ENCODE measurements at regions not wholly inside any gene's neighbourhood (a gene's known extent, or its start where the extent isn't known, plus 50 kb on each side); places are given as distances from the start of the nearest gene placed in this dataset.
A peak's percentile ranks its signal among the peaks of the same experiment; 100 is the strongest.
"Not testable (repeated sequence)": the region's sequence is repeated elsewhere in the genome, so short reads cannot be mapped to it uniquely, and the experiment has no call there.

- no peak for DNase-seq
Measured at GRCh38 chr3:66552846-66553245, 52.0 kb upstream of the LRIG1 start.

DNA sequence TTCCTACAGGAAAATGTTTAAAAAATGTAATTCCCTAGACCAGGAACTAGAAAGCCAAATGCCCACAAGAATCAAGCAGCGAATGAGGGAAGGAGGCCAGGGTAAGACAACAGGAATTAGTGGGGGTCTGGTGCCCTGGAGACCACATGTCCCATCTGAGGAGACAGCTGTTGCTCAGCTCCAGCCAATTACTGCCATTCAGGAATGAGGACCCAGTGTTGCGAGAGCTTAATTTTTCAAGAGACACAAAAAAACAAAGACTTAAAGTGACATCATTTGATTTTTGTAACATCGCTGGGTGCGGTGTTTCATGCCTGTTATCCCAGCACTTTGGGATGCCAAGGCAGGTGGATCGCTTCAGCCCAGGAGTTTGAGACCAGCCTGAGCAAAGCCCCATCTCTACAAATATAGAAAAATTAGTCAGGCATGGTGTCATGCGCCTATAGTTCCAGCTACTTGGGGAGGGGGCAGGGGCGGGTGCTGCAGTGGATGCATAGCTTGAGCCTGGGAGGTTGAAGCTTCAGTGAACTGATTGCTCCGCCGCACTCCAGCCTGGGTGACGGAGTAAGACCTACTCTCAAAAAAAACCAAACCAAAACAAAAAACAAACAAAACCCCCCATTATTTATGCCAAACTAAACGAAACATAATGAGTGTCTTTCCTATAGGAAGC, 52.8 kb upstream of the LRIG1 start:
- no peak for DNase-seq

DNA sequence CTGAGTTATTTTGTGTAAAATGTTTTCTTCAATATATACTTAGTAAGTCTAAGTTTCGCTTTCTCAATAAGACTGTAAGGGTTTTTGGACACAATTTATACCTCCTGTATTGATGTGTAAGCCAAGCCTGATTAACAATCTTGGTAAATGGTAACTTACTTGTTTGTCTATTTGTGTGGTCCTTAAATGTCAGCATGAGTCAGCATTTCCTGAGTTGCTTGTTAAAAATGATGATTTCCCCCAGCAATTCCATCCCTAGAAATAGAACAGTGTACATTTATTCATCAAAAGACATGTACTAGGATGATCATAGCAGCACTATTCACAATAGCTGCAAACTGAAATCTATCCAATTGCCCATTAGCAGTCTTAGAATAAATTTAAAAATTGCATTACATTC, 53.4 kb upstream of the LRIG1 start:
- DNase-seq: peak; percentile 8

DNA sequence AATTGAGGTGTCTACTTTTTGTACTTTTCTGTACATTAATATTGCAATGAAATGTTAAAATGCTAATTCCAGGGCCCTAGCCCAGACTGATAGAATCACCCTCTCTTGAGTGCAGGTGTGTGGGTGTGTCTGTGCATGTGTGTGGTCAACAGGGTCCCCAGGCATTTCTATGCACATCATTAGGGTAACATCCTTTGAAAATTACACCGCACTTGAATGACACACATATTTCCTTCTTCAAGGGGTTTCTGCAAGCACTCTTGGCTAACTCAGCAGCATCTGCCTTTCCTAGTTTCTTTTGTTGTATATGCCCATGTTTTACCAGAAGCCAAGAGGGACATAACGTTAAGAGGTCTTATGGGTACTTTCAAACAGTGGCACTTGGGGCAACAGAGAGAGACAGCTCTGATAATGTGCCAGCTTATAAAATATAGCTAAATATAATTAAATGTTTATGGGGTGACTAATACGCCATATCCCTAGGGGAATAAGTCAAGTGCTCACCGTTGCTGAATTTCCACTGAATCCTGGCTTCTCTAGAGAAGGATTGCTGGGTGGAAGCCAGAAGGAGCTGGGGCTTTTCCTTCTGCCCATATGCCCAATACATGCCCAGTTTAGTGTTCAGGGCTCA, 54.5 kb upstream of the LRIG1 start:
- DNase-seq: no peak

DNA sequence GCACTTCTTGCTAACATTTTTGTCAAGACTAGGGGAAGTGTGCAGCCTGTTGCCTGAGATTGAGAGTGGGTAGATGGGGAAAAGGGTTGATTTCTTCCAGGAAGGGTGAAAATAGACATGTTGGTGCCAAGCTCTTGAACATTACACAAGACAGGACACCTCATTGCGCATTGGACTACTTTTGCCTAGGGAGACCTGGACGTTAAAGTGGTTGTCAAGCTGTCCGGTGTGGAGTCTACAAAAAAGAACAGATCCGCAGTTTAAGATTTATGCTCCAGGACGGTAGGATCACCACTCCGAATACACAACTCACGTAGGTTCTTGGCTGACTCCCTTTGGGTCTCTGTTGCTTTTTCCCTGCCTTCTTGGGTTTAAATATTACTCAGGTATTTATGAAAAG, 56.3 kb upstream of the LRIG1 start:
- no peak for DNase-seq

- DNase-seq: not testable (repeated sequence)
Measured at GRCh38 chr3:66559924-66560323, 59.1 kb upstream of the LRIG1 start.

GRCh38 chr3:66561367-66561766, 60.5 kb upstream of the LRIG1 start:
- DNase-seq: no peak

DNA sequence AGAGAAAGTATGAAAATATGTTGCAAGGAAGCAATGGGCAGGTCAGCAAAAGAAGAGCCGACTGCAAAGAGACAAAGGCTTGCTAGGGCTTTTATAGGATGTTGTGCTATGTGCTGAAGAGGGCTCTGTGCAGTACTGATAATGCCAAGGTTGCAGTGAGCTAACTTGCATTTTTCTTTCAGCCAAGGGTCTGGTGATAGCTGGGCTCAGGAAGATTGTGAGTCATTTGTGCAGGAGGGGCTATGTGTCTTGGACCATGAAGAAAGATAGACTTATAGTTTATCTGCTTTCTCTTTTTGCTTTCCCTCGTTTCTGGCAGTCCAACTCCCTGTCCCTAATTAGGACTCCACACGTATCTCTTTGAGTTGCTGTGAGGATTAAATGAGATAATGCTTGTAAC, 64.5 kb upstream of the LRIG1 start:
- no peak for DNase-seq

DNA sequence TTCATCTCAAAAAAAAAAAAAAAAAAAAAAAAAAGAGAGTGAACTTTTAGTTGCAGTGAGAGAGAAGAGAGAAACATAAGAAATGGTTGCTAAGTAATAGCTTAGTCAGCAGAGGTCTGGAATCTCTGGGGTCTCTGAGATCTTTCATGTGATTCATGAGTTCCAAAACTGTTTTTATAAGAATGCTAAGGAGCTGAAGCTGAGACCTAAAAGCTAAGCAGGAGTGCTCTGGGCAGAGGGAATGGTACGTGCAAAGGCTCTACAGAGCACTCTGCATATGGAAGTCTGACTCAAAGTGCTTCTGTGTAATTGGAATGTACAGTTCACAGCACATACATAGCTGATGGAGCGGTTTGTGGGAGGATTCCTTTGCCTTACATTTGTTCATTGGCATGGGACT, 66.3 kb upstream of the LRIG1 start:
- no peak for DNase-seq

DNA sequence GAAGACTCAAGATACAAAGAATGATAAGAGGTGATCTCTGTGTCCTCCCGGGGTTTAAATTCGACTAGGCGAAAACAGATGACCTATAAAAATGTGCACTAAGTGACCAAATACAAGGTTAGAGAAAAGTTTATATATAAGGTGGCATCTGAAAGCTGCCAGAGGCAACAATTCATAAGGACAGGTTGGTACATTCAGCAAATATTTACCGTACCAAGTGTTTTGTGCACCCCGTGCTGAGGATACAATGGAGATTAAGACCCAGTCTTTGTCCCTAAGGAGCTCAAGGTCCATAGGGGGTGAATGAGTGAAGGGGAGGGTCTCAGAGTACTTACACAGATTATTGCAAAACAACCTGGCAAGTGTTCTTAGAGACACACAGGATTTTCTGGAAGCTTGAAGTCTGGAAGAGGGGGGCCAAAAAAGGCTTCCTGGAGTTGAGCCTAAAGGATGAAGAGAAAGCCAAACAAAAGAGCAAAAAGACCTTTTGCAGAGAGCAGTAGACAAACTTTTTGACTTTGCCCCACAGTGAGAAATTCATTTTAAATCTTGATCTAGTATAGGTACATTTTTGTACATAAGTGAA, 71.4 kb upstream of the LRIG1 start:
- no peak for DNase-seq

- peak; percentile 1 for DNase-seq
Measured at GRCh38 chr3:66572938-66573710, 72.3 kb upstream of the LRIG1 start.

DNA sequence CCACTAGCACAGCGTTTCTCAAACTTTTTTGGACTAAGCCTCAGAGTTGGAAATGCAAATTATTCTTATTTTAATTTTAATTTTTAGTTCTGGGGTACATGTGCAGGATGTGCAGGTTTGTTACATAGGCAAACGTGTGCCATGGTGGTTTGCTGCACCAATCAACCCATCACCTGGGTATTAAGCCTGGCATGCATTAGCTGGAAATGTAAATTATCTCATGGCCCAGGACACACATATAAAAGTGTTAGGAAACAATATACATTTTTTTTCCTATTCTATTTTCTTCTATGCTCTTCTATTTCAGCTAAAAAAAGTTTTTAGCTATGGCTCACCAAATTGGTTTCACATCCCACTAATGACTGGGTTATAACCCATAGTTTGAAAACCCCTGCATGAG, 73.3 kb upstream of the LRIG1 start:
- no peak for DNase-seq

- no peak for DNase-seq
Measured at GRCh38 chr3:66577426-66578203, 76.8 kb upstream of the LRIG1 start.

- no peak for DNase-seq
Measured at GRCh38 chr3:66581256-66581655, 80.4 kb upstream of the LRIG1 start.

- no peak for DNase-seq
Measured at GRCh38 chr3:66582721-66583423, 82.0 kb upstream of the LRIG1 start.

GRCh38 chr3:66583424-66584040, 82.7 kb upstream of the LRIG1 start:
- no peak for DNase-seq

DNA sequence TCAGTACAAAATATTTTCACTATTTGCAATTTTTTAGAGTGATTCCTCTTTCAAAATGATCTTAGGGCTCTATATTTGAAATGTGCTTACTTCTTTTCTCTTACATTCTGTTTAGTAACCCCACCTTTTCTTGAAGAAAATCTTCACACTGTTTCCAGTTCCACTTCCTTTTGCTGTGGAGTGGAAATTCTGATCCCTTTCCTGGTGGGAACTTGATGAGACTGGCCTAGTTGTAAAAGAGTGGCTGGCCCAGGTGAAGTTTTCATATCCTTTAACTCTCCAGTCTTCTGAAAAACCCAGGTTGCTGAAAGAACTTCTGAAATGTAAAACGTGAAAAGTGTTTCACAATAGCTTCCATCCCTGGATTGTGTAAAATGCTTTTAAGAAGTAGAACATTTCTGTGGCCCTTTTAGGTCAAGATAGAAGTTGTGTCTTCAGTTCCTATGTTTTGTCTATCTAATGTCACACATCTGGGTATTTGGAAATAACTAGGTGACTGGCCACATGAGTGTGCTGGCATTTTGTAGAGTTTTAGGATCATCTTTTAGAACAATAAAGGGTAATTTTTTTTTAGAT, 84.8 kb upstream of the LRIG1 start:
- no peak for DNase-seq

- DNase-seq: no peak
Measured at GRCh38 chr3:66586853-66587252, 86.0 kb upstream of the LRIG1 start.

DNA sequence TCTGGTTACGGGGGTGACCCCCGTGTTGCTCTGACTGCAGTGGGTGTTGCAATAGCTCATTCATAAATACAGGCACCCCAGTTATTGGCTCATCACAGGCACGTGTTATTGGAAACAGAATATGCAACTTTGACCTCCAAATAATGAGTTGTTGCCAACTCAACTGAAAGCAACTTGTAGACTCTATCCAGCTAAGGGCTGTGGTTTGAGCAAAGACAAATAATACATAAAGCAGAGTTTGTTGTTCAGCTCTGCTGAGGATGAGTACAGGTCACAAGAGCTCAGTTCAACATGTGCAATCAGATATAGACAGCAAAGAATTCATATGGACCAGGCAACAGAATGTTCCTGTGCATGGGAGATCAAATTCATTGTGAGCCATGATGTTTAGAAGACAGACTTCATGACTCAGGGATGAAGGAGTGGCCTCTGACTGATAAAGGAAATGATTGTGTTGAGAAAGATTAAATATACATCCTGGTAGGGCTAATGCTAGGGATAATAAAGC, 87.6 kb upstream of the LRIG1 start:
- DNase-seq: no peak

- DNase-seq: no peak
Measured at GRCh38 chr3:66592016-66592761, 91.4 kb upstream of the LRIG1 start.
